Stimulated activated CD8-positive, alpha-beta memory T cell treated with anti-CD3 and anti-CD28 coated beads, Interleukin-15, amount 100 ng/mL, for 48 hours (primary cell): ENCODE measurements at regions not wholly inside any gene's neighbourhood (a gene's known extent, or its start where the extent isn't known, plus 50 kb on each side); places are given as distances from the start of the nearest gene placed in this dataset.
"Not testable (repeated sequence)": the region's sequence is repeated elsewhere in the genome, so short reads cannot be mapped to it uniquely, and the experiment has no call there.

Experiments
- DNase-seq, 2 donors: peaks; one replicate each; pipeline ENCODE4 v3.0.0-alpha.2; 2020; ENCODE audit warnings: low read depth in 2 of 2

DNA sequence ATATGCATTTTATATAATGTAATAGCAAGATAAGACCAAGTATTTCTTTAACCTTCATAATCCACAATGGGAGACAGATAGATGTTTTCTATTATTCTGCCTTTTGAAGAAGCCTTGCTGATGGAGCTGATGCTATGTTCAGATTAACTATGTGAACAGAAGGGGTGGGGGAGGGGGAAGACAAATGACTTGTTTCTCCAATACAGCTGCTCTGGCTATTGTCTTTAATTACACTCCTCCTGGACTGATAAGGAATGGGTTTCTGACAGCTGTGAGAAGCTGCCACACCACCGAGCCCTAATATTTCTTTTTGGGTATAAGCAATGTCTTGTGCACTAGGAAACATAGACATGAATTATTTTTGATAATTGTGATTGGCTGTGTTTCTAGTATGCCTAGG, 62.0 kb downstream of the CAVIN4 start:
- no peak for DNase-seq

DNA sequence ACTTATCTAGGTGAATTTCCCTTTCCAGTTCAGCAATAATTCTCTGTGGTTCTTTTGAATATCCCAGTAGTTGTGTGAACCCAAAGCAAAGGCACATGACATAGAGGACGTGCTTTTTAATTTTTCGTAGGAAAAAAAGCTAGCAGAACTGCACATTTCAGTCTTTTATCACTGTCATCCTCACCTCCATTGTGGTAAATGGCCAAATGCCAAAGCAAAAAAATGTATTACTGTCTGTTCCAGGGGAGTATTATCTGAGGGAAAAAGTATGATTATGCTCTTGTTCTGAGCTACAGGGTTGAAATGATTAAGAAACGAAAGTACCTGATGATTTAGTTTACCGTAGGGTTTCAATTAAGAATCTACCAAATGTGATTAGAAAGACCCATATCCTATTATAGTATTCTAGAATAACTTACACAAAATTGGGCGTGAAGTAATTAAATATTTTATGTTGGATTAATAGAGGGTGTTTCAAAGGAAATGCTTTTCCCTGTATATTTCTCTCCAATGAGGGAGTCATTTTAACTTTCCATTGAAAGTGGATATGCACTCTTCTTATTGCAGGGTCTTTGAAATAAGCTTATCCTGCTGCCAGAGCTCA, 62.7 kb downstream of the CAVIN4 start:
- no peak for DNase-seq

DNA sequence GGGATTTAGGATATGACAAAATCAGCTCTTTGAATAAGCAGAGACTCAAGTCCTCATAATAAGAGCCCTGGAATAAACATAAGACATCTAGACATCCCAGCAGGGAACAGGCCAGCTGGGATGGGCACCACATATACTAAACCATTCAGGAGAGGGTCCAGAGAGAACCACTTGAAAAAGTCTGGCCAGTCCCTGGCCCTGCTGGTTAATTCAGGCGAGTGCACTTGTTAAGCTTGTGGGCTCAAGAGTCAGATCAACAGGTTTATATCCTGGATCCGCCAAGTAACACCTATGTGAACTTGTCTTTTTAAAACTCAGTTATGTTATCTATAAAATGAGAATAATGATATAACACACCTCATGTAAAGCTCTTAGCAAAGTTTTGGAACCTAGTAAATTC, 63.3 kb downstream of the CAVIN4 start:
- DNase-seq = no peak

DNA sequence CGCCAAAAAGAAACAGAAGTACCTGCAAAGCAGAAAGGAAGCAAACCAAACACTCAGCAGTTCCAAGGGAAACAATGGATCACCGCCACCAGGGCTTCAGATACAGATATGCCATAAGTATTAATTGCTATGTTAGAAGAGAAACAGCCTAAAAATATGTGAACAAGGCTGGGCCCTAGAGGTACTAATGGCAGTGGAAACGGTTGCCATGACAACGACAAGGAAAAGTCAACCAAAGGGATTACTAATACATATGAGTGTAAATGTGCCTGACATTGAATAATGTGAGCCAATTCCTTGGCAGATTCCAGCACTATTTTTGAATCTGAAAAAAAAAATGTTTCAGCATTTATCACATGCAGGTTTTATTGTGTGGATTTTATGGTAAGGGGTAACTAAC, 75.0 kb downstream of the CAVIN4 start:
- no peak for DNase-seq

DNA sequence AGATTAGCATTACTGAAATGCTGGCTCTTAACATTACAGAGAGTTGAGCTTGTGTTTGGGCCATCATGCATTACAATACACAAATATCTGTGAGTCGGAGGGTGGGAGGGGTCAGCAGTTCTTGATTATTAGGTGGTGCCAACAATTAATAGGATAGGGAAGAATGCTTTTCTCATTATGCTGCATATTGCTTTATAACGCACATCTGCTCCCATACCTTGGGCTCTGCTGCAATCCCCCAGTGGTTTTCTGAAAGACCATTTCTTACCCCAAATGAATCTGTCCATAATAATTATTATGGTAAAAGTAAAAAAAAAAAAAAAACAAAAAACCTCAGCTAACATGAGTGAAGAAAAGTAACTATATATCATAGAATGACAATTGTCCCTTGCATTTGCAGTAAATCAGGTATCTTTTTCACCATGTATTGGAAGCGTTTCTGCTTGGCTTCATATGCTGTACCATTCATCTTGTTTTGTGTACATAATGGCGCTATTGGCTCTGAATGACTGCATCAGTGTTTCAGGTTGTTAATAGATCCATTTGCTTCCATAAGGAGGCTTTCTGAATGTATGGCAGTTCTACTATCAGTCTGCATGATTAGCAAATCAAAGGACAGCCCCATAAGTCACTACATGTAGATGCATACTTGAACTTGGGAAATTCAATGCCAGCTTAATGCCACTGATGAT, 75.9 kb downstream of the CAVIN4 start:
- no peak for DNase-seq

DNA sequence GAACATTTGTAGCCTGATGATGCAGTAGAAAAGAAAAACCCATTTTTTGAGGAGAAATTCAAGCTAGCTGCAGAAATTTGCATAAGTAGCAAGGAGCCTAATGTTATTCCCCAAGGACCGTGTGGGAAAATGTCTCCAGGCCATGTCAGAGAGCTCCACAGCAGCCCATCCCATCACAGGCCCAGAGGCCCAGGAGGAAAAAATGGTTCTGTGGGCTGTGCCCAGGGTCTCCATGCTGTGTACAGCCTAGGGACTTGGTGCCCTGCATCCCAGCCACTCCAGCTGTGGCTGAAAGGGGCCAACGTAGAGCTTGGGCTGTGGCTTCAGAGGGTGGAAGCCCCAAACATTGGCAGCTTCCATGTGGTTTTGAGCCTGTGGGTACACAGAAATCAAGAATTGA, 79.0 kb downstream of the CAVIN4 start:
- DNase-seq = not testable (repeated sequence)

DNA sequence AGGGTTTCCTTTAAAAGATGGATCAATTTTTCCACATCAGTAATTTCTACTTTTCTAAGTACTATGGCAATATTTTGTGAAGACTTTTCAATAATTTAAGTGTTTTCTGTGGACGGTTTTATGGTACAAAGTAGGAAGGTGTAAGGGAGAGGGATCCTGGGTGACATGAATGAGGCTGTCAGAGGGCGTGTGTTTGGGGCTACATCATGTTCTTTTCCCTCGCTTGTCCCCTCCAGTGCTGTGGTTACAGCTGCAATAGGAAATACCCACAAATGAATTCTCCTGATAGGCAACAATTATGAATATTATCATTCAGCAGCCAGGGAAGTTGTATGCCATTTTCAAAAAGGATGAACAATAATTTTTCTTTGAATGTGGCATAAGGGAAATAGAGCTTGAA, 83.8 kb downstream of the CAVIN4 start:
- no peak for DNase-seq

DNA sequence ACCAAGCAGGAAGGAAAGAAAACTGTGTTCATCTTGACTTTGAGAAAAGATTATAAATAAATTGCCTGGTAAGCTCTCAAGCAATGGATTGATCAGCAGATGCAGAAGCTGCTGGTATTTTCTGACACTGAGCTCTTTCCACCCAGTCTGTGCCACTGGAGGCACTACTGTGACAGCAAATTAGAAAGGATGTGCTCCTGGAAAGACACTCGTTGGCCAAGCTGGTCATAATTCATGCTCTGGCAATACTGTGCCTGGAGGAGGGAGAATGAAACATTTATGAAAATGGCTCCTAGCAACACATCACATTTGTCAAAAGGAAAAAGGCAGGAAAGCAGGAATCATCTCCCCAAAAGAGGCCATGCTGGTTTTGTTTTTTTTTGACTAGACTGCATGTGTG, 84.2 kb downstream of the CAVIN4 start:
- no peak for DNase-seq

DNA sequence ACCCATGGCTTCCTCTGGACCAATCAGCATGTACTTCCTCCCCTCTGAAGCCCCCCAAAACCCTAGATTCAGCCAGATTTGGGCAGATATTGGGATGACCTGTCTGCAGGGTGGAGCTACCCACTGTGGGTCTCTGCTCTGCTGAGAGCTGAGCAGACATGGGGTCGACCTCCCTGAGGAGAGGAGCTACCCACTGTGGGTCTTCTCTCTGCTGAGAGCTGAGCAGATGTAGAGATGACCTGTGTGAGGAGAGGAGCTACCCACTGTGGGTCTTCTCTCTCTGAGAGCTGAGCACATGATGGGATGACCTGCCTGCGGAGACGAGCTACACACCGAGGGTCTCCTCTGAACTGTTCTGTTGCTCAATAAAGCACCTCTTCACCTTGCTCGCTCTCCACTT, 89.6 kb downstream of the CAVIN4 start:
- DNase-seq = no peak

DNA sequence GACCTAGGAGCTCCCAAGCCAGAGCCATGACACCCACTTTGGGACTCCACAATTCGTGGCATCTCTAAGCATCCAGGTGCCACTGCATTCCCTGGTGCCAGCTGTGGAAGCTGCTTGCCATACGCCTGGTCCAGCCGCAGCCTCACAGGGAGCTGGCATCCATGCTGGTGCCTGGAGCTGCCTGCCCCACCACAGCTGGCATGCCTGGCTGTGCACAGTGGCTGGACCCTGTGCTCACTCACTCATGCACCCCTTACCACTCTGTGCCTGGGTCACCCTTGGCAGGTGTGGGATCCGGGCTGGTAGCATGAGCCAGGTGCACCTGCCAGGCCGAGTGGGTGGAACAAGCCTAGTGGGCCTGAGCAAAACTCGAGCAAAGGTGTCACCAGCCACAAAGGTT, 90.1 kb downstream of the CAVIN4 start:
- no peak for DNase-seq

DNA sequence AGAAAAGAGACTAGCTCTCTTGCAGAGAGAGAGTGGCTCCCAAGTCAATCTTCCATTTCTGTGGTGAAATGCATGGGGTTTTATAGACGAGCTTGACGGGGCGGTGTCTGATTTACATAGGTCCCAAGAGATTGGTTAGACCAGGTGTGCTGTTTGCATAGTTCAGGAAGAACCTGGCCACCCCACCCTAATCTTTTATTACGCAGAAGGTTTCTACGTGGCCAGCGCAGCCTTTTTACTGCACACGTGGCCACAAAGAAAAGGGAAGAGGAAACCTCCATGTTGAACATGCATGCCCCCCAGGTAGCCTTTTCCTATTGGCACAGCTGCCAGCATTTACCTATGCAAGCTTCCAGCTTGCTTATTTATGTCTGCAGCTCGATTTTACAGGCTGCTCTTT, 92.1 kb downstream of the CAVIN4 start:
- no peak for DNase-seq

DNA sequence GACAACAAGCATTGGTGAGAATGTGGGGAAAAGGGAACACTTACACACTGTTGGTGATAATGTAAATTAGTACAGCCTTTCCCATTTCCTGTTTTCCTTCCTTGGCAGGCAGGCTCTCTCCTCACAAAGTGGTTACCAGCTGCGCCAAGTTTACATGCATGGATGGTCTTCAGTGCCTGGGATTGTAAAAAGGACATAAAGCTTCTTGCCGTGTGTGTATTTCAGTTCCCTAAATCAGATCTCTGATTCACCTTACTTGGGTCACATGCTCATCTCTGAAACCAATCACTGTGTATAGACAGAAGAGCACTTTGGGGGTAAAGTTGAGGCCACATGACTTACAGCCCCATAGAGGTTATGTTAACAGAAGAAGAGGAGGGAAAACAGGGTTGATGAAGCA, 92.8 kb downstream of the CAVIN4 start:
- no peak for DNase-seq

DNA sequence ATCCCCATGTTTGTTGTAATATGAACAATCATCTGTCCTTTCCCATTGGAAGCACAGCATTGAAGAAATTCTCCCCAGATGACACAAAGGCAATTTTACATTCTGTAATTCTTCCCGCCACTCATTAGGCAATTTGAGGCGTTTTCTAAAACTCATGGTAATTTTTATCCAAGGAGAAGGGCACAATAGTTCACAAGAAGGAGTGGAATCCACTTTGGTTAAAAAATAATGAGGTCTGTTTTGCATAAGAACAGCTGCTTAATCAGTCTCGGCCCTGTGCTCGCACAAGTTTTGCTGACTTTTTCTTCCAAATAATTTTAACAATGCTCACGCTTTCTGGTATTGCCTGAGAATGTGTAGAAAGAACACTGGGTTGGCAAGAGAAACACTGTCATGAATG, 94.0 kb downstream of the CAVIN4 start:
- DNase-seq = no peak

DNA sequence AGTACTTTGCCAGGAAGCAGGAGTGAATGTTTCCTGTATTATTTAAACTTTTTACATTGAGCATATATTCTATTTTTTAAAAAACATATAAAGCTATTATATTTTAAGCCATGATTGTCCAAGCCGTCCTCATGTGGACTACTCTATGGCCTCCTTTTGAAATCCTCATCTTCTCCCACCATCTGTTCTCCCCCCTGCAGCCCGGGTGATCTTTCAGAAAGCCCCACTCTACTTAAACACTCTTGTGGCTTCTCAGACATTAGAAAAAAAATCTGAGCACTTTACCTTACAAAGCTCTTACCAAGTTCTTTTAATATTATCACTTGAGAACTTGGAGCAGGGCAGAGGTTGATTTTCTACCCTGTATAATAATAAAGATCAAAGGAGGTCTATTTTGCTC, 95.4 kb downstream of the CAVIN4 start:
- no peak for DNase-seq

DNA sequence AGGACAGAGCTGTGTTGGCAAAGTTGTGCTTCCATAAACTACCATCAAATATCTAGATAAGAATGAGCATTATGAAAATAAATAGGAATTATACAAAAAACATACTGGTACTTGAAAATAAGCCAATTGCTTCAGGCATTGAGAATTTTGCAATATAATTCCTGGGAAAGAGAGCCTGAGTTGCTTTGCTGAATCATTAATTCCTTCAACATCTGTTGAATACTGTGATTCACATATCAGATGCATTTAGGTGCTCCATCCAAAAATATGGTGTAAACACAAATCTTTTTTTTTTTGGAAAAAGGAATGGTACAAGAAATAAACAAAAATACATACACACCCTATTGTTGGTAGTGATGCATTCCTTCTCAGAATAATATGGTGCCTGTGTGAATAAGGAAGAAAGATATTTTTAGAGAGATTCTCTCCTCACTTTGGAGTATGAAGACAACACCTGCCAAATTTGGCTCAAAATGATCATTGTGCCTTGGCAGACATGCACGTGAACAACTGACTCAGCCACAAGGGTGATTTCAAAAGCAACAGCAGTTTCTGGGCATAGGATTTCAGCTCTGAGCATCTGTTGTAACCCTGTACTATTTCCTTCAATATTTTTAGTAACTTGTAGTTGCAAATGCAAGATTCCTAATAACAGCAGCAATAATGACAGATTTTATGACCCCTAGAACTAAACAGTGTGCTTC, 96.7 kb downstream of the CAVIN4 start:
- DNase-seq = no peak

DNA sequence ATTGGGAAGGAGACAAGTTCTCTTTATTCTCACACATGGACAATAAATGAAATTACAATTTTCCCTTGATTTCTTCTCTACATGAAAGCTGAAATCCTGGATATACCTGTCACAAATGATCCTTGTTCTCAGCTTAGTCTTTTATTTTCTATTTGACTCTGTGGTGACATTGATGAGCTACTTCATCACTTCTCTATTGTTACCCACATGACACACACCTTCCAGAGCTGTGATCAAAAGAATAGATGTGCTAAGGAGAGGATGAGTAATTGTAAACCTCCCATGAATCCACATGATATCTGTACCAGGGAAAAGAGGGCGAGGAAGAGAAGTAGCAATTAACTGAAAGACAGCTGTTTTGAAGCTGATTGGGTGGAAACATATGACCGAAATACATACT, 102.0 kb downstream of the CAVIN4 start:
- no peak for DNase-seq

DNA sequence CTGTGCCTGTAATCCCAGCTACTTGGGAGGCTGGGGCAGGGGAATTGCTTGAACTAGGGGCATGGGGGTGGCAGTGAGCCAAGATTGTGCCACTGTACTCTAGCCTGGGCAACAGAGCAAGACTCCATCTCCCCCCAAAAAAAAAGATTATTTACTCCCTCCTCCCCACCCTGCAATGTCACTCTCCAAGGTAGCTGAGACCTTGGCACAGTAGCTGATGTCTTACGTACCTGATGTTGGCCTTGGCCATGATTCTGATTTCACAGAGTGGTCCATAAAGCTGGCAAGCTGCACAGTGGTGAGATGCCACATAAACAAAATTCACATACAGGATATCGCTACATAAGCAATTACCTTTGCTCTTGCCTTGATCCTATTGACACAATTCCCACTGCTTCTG, 108.5 kb downstream of the CAVIN4 start:
- no peak for DNase-seq

DNA sequence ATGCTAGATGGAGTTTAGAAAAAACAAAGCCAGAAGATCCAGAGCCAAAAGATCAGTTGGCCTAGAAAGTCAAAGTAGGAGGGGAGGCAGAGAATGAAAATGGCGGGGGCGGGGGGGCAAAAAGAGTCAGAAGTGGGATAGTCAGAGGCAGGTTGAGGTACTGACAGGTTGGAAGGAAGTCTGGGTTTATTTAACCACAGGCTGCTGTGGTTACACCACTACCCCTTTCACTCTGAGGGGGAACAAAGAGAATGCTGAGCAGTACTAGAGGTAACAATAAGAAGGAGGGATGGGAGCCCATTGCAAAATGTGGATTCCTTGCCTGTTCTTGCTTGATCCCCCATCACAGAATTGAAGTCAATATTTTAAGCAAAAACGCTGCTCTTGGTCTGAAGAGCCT, 111.8 kb downstream of the CAVIN4 start:
- peak in 1 of 2 donors; percentile 3 for DNase-seq

DNA sequence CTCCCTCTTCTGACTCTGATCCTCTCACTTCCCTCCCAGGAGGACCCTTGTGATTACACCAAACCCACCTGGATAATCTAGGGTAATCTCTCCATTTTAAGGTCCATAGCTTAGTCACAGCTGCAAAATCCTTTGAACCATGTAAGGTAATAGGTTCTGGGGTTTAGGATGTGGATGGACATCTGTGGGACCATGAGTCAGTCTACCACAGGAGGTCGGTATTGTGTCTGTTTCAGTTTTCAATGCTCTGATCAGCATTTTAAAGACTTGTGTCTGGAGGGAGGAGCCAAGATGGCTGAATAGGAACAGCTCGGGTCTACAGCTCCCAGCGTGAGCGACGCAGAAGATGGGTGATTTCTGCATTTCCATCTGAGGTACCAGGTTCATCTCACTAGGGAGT, 112.6 kb downstream of the CAVIN4 start:
- DNase-seq = no peak

DNA sequence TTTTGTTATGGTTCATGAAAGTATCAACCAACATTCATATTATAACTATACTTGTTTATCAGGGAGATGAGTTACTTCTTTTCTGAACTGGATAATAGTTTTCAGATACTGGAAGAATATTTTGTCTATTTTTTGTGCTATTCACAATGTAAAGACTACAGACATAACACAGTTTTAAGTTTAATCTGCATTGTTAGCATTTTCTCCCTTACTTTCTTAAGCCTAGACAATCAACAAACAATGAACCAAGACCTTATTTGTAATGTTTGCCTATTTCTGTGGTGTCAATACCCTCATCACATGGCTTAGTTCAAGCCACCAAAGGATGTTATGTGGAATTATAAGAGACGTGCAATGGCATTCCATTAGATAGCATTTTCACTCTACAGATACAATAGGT, 119.5 kb downstream of the CAVIN4 start:
- DNase-seq = no peak

DNA sequence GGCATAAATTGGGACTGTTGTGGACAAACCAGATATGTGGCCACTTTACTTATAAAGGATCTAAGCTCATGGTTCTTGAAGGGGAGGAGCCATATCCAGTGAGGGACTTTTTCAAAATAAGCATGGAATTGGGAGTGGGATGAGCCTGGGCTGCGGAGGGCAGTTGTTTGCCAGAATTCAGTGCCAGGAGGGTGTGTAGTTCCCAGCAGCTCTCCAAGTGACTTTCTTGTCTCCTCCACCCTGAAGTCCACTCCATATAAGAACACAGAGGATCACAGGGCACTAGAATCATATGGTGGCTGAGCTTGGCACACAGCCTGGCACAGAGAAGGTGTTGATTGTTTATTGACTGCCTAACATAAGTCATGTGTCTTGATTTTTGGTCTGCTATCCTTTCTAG, 121.1 kb downstream of the CAVIN4 start:
- no peak for DNase-seq

DNA sequence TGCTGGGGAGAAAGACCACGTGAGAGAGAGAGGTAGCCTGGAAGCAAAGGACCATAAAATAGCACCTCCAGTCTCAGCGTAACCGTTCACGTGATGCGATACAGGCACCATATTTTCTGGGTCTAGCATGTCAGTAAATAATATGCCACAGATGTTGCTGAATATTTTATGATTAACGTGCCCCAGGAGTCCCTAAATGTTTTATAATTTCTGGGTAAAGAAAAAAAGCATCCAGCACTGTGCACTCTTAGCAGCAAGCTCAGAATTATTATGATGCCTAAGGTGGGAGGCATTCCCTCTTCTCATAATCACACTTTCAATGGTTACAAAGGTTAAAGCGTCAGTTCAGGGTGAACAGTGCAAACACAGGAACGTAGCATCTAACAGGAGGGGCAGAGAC, 121.8 kb downstream of the CAVIN4 start:
- DNase-seq = no peak

DNA sequence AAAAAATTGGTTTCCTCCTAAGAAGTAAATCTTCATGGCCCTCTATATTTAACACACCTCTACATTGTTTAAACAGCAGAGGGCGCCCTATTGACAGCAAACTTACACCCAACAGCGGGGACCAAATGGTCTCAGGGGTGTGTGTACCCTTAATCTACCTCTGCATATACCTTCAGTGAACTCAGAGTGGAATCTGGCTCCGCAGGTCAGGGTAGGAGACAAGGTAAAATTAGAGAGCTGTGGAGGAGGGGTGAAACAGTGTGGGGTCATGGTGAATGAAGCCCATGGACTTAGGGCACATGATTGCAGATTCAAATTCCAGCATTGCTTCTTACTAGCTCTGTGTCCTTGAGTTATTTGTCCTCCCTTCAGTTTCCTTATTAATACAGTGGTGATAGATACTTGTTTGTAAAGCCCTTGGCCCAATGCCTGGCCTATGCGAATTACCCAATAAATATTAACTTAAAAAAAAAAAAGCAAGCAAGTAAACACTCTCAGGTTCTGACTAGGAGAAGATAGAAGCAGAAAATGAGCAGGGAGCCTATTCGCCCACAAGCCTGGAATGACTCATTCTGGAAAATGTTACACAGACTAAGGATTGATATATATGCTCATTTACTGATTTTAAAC, 122.9 kb downstream of the CAVIN4 start:
- DNase-seq = no peak
